Left hindlimb (tissue), 1 donor: ENCODE measurements at regions not wholly inside any gene's neighbourhood (a gene's known extent, or its start where the extent isn't known, plus 50 kb on each side); places are given as distances from the start of the nearest gene placed in this dataset.

Experiments used
- DNase-seq: peaks from one replicate; pipeline ENCODE4 v3.0.0-alpha.2; 2018

DNA sequence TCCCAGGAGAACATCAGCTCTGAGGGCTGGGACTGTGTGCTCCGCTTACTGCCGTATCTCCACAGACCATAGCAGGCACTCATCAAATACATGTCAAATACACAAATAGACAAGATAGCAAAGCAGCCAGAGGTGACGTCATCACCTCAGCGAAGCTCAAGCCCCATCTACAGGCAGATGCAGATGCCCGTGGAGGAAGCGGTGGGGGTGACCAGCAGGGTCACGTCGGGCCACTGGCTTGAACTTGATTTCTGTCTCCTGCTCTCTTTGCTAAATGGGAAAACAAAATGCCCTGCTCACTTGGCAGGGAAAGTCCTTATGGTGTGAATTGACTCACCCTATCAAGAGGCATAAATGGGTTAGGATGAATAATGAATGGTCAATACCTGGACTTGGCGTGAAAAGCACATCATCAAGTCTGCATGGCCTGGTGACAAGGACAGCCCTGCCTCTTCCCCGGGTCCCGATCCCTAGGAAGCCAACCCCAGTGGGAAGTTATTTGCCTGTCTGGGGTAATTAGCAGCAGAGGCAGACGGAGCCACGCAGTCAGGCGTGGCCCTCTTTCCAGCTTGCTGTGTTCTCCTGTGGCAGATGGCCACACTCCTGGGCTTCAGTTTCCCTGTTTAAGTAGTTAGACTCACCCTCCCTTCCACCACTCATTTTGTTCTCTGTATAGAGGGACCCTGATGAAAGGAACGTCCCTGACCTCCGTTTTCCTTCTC lies 536.0 kb downstream of the NPHP4 start:
- no peak for DNase-seq

- DNase-seq = no peak
Measured at GRCh38 chr1:5455651-5456050, 536.6 kb downstream of the NPHP4 start.

DNA sequence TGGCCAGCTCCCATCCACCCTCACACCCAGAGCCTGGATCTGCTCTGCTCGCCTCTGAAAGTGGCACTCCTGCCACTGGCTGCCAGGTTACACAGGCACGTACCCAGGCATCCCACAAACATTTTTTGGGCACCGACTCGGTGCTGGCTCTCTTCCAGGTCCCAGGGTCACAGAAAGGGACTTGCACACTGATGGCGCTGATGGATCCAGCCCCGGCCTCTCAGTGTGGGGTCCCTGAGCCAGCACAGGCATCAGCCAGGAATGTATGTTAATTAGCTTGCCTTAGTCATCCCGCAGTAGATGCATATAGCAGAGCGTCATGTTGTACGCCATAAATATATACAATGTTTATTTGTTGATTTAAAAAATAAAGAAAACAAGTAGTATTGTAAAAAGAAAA lies 537.2 kb downstream of the NPHP4 start:
- no peak for DNase-seq

GRCh38 chr1:5453347-5453746 lies 538.9 kb downstream of the NPHP4 start:
- no peak for DNase-seq

DNA sequence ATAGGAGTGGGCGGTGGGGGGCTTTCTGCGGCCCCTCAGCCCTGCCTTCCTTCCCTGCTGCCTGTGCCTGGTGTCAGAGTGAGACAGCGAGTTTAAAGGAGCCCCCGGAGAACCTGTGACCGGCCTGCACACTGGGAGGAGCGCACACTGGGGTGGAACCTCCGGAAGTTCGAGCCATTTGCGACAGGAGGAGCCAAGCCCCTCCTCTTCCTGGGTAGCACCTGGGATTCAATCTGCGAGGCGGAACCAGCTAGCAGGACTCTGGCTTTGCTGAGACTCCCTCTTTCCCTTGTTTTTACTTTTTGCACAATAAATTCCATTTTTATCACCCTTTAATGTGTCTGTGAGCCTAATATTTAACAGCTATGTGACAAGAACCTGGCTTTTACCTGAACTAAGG lies 540.6 kb downstream of the NPHP4 start:
- DNase-seq = no peak

GRCh38 chr1:5448486-5448885 lies 543.7 kb downstream of the NPHP4 start:
- no peak for DNase-seq

DNA sequence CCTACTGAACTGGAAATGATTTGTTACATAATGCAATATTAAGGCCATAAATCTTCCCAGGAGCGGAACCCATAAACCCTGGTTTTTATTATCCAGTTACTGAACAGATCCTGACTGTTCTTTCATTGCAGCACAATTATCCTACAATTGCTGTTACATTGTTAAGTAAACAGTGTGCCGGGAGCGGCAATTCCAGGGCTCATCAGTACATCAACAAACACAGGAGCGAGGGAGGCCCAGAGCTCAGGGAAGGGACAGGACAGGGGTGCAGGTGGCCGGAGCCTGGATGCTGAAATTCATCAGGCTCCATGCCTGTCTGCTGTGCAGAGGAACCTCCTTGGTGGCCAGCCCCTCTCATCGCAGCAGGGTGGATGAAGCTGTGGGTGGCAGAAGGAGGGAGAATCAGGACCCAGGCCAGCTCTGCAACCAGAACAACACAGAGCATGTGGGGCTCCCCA lies 544.7 kb downstream of the NPHP4 start:
- DNase-seq = no peak

GRCh38 chr1:5444396-5444795 lies 547.8 kb downstream of the NPHP4 start:
- no peak for DNase-seq

GRCh38 chr1:5436808-5437207 lies 555.4 kb downstream of the NPHP4 start:
- DNase-seq = no peak

GRCh38 chr1:5435414-5435813 lies 556.8 kb downstream of the NPHP4 start:
- no peak for DNase-seq

DNA sequence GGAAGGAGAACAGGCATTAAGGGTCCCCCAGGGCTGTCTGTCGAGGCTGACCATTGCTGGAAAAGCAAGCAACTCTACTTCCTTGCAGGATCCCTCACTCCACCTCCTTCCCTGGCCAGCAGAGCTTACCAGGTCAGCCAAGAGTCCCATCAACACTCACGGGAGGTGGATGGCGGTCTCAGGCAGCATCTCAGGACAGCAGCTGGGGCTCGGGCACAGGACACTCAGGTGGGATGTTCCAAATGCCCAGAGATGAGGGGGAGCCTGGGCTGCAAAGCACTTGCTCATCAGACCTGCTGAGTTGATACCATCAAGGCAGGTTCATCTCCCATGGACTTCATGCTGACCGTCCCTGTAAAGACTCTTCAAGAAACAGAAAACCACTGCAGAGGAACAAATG lies 559.8 kb downstream of the NPHP4 start:
- no peak for DNase-seq

DNA sequence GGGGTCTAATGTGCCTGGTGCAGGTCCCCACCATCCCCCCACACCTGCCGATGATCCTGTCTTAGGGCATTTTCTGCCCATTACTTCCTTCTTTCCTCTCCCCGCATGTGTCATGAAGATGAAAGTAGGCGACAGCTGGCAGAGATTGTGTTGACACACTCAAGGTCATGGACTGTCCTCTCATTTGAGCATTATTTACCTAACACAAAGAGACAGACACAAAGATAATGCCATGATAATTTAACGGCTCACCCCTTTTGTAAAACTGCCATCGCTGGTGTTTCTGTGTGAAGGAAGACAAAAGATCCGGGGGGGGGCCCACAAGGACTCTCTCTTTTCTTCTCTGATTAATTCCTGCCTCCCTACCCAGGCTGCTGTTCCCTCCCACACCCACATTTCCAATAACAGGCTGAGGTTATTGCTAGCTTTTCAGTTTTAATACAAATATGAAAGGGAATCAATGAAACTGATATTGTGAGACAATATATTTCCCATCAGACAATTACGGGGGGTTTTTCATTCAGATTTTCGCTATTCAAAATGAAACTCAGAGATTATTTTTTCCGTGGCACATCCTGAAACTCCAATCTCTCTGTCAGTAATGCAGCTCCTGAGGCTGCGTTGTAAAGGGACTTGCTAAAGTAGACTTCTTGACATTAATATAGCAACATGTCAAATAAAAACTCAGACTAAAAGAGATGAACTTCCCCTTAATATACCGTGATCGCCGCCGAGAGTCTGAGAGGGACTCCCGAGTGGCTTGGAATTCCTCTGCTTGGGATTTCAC lies 561.1 kb downstream of the NPHP4 start:
- no peak for DNase-seq

DNA sequence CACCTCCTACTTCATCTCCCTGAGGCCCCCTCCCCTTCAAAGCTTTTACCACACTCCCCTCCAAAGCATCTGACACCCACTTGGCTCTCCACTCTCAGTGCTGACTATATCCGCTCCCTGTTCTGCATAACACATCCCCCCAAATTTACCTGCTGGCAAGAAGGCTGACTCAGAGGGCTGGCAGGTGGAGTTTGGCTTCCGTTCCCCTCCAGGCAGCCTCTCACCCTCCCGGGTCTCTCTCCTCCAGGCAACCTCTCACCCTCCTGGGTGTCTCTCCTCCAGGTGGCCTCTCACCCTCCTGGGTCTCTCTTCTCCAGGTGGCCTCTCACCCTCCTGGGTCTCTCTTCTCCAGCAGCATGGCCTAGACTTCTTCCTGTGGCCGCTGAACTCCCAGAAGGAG lies 562.1 kb downstream of the NPHP4 start:
- DNase-seq = no peak

GRCh38 chr1:5428351-5428750 lies 563.9 kb downstream of the NPHP4 start:
- no peak for DNase-seq

DNA sequence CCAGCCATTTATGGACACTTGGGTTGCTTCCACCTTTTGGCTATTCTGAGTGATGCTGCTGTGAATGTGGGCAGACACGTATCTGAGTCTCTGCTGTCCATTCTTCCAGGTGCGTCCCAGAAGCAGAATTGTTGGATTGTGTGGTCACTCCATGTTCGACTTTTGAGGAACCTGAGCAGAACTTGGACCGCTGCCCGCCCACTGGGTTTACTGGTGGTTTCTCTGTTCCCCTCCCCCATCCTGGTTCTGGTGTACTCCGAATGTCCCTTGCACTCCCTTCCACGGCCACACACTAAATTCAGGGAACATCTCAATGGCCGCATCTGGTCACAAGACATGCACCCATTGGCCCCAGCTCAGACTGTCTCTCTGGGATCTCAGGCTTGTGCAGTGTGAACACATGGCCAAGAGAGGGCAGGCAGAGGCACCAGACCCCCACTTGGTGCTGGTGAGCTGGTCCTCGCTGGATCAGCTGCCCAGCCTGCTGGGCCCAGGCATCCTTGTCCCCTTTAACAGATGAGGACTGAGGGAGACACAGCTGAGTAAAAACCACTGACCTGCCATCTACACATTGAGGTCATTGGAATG lies 565.1 kb downstream of the NPHP4 start:
- no peak for DNase-seq

DNA sequence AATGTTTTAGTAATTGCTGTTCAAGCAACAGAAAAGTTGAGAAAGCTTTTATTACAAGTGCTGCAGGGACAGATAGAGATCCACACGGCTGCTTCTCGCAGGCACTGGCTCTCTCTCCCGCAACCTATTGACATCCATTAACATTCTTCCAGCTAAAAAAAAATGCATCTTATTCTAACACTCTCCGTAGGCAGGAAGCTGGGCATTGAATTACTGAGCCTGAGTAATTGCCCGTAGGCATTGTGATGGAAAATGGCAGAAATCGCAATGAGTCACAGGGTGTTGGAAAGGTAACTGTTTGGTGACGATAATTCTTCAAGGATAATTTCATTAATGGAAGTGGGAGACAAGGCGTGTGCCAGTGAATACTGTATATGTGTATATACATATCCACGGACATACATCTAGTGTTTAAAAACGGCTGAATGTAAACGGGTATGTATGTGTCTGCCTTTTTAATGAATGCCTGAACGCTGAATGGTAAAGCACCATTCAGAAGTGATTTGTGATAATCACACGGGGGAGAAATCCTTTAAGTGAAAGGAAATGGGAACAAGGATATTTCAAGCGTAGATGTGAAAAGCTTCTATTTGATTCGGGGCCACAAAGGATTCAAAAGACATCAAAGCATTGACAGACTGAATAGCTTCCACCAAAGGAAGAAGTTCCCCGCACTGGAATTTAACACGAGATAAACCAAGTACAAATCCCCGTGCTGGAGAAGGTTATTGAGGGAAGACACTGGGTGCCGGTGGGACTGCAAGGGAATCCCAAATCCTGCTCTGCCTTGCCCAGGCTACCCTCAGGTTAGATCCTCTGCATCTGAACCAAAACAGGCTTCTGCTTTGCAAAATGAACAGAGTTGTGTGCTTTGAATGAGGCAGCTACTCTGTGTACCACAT lies 567.2 kb downstream of the NPHP4 start:
- DNase-seq = no peak

DNA sequence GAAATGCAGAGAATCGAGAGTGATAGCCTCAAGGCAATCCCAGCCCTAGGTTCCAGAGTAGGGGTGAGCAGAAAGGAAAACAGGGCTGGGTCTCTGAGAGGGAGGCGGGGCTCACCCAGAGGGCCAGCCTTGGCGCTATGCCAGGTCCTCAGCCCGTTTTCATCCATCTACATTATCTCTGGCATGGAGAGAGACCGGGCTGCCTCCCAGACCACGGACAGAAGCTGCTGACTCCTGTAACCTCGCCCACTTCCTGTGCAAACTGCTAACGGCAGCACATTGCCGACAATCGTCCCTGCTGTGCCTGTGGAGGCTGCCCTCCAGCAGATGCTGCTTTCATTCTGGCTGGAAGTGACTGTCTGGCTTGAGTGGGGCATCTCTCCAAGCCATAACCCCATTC lies 569.1 kb downstream of the NPHP4 start:
- DNase-seq = no peak

- DNase-seq = no peak
Measured at GRCh38 chr1:5419501-5419900, 572.7 kb downstream of the NPHP4 start.

GRCh38 chr1:5416518-5416917 lies 575.7 kb downstream of the NPHP4 start:
- DNase-seq = no peak

- no peak for DNase-seq
Measured at GRCh38 chr1:5415606-5416005, 576.6 kb downstream of the NPHP4 start.

DNA sequence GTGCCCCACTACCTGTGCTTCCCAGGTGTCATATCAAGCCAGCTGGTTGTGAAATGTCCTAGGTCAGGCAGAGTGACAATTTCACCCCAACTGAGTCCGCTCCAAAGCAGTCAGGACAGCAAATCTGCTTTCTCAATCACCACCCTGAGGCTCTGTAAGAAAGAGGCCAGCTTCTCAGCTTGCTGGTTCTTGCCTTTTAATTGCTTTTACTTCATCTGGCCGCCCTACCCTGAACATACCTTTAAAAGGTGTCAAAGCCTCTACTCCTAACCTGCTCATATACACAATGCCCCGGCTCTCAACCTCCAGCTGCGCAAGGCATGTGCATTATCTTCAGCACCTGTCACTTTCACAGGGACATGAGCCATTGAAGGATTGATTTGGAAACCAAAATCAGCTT lies 581.6 kb downstream of the NPHP4 start:
- no peak for DNase-seq

- no peak for DNase-seq
Measured at GRCh38 chr1:5408401-5408800, 583.8 kb downstream of the NPHP4 start.

GRCh38 chr1:5405263-5405662 lies 587.0 kb downstream of the NPHP4 start:
- no peak for DNase-seq
